NT2/D1 (cell line): ENCODE measurements at regions not wholly inside any gene's neighbourhood (a gene's known extent, or its start where the extent isn't known, plus 50 kb on each side); places are given as distances from the start of the nearest gene placed in this dataset.

ENCODE experiments used
- SUZ12 ChIP-seq: IDR thresholded peaks from 2 replicates; pipeline ENCODE4 v1.6.1; 2011; ENCODE audit not compliant: insufficient read length, insufficient read depth; ENCODE audit errors: extremely low read depth
- YY1 ChIP-seq: IDR thresholded peaks from 2 replicates; pipeline ENCODE4 v1.6.1; 2011; ENCODE audit not compliant: insufficient read length, insufficient read depth

DNA sequence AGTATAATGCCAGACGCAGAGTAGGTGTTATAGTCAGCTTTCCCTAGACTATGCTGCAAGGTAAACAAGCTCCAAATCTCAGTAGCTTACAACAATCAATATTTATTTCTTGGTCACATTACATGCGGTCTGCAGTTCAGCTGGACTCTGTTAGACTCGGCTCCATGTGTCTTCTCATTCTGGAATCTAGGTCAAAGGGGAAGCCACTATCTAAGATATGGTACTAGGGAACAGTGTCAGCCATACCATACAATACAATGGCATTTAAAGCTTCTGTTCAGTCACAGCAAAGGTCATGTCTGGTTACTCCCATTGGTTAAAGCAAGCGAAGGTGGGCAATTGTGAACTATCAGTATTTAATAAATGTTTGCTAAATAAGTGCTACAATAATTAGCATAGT, 65.3 kb upstream of the SERTM1 start:
- TF ChIP-seq SUZ12 = no peak
- no peak for TF ChIP-seq YY1
